ENCODE measurements at regions not wholly inside any gene's neighbourhood (a gene's known extent, or its start where the extent isn't known, plus 50 kb on each side); places are given as distances from the start of the nearest gene placed in this dataset.

DNA sequence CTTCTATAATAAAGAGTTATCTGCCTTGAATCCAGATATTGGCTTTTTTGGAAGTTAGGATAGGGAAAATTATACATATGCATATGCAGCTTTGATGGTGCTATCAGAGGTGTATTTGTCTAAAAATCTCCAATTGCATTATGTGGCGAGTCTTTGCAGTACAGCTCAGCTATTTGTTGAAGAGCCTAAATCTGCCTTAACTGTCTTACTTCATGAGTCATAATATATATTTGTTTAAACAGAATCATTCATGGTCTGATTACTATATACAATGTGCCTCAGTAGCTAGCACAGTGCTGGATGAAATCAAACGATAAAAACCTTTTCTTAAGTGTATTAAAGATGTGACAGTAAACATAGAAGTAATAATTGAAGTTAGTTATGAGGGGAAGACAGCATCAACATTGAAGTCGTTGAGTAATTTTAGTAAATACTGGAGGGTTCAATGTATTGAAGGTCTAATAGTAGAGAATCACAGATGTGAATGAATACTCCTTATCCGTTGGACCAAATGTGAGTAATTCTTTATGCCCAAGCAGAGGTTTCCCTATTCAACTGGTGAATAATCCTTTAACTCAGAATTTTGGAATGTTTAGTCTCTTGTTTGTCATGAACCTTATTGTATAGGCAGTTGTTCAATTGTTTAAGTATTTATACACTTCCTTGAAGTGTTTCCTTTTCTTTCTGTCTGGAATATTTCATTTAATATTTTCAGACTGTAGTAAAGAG, 74.8 kb upstream of the NAALADL2 start:
- TF ChIP-seq, protein P1, sequence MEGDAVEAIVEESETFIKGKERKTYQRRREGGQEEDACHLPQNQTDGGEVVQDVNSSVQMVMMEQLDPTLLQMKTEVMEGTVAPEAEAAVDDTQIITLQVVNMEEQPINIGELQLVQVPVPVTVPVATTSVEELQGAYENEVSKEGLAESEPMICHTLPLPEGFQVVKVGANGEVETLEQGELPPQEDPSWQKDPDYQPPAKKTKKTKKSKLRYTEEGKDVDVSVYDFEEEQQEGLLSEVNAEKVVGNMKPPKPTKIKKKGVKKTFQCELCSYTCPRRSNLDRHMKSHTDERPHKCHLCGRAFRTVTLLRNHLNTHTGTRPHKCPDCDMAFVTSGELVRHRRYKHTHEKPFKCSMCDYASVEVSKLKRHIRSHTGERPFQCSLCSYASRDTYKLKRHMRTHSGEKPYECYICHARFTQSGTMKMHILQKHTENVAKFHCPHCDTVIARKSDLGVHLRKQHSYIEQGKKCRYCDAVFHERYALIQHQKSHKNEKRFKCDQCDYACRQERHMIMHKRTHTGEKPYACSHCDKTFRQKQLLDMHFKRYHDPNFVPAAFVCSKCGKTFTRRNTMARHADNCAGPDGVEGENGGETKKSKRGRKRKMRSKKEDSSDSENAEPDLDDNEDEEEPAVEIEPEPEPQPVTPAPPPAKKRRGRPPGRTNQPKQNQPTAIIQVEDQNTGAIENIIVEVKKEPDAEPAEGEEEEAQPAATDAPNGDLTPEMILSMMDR (IDR thresholded peaks at IDR 0.05): no peak
- no peak for TF ChIP-seq EP300 (IDR thresholded peaks at IDR 0.05)

Data from gastroesophageal sphincter (tissue), 3 donors.